SH-SY5Y (cell line): ENCODE measurements at regions not wholly inside any gene's neighbourhood (a gene's known extent, or its start where the extent isn't known, plus 50 kb on each side); places are given as distances from the start of the nearest gene placed in this dataset.

Source experiments
- GATA2 ChIP-seq: IDR thresholded peaks from 2 replicates; pipeline ENCODE4 v1.6.1; 2011; ENCODE audit warnings: mild to moderate bottlenecking, low read depth, low read length
- GATA3 ChIP-seq: IDR thresholded peaks from 2 replicates; pipeline ENCODE4 v1.6.1; 2011; ENCODE audit warnings: low read depth, mild to moderate bottlenecking, low read length, moderate library complexity

- TF ChIP-seq GATA2 (no peak), GATA3 (no peak)
Measured at GRCh38 chr11:19595499-19595839, 117.2 kb upstream of the NAV2 start.

GRCh38 chr11:19594326-19594725 lies 118.3 kb upstream of the NAV2 start:
- TF ChIP-seq GATA3 (no peak), GATA2 (no peak)

DNA sequence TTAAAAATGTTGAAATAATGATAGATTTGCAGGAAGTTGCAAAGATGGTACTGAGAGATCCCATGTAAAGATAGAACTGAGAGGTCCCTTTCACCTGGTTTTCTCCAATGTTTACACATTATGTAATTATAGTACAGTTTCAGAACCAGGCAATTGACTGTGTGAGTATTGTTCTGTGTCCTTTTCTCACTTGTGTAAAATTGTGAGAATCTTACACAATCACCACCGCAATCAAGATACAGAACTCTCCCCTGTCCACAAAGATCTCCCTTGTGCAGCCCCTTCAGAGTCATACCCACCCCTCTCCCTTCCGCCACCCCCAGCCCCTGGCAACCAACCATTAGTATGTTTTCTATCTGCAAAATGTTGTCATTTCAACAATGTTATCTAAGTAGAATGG lies 119.8 kb upstream of the NAV2 start:
- TF ChIP-seq GATA3 (no peak), GATA2 (no peak)

- TF ChIP-seq GATA3 (no peak), GATA2 (no peak)
Measured at GRCh38 chr11:19589567-19590260, 122.9 kb upstream of the NAV2 start.

DNA sequence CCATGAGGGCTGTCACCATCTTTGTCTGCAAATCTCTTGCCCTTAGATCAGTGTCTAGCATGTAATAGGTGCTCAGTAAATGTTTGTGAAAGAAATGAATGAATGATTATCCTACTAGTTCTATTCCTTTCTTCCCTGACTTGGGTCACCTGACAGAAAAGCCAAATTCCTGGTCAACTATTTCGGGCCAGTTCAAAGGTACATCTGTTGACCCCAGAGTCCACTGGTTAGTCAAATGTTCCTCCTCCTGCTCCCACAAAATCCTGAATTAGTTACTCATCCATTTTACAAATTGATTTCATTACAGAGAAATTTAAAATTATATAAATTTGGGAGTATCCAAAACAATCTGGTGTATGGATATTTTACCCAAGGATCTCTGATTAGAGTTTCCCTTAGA lies 124.7 kb upstream of the NAV2 start:
- TF ChIP-seq GATA2 = no peak
- no peak for TF ChIP-seq GATA3

DNA sequence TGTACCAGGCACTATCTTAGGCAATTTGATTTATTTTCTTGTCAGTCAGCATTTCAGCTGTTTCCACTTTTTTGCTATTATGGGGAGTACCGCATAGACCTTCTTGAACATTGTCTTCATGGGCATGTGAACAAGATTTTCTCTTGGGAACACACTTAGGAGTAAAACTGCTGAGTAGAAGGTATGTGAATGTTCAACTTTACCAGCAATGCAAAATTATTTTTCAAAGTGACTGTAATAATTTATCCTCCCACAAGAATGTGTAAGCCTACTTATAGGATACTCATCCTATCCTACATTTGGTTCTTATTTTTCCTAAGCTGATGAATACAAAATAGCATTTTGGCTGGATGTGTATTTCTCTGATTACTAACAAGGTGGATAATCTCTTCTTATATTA lies 132.0 kb upstream of the NAV2 start:
- no peak for TF ChIP-seq GATA2
- no peak for TF ChIP-seq GATA3

- no peak for TF ChIP-seq GATA2
- no peak for TF ChIP-seq GATA3
Measured at GRCh38 chr11:19579957-19580356, 132.7 kb upstream of the NAV2 start.

- TF ChIP-seq GATA3 = no peak
- TF ChIP-seq GATA2 = no peak
Measured at GRCh38 chr11:19578871-19579270, 133.8 kb upstream of the NAV2 start.

DNA sequence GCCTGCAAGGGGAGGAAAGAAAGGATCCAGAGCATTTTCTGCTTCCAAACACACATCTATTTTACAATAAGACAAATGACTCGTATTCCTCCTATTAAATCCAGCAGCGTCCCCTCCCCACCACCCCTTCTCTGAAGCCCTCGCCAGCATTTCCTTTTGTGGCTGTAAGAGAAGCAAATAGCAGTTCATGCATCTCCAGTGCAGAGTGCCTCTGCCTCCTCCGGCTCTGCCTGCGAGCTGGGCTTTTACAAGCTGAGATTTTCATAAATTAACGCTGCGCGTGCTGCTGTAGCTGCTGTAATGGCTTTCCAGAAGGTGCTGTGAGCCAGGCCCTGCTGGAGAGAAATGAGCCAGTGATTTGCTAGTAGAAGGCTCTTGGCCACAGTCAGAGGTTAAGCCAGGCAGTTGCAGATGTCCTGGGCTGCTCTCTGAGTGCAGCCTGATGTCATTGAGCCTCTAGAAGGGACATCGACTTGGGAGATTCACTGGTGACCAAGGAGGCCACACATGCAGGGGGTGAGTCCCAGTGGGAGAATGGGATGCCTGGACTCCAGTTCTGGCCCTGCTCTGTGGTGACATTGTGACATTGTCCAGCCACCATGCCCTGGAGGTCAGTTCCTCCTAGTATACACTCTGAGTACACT lies 134.5 kb upstream of the NAV2 start:
- no peak for TF ChIP-seq GATA2
- TF ChIP-seq GATA3 = no peak

- TF ChIP-seq GATA3 (no peak), GATA2 (no peak)
Measured at GRCh38 chr11:19577391-19577975, 135.2 kb upstream of the NAV2 start.

DNA sequence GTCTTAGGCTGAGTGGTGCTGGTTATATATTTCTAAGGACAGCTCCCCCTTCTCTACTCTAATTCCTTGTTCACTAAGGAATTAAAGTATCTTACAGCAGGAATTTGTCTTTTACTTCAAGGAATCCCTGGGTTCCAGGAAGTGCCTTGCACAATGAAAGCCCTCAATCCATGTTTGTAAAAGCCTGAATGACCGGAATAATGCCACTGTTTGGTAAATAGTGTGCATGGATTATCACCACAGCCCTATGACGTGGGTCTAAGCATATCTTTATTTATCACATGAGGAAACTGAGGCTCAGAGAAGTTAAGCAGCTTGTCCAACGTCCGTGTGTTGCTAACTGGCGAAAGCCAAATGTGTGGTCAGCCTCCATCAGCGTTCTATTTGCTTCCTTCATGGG lies 135.7 kb upstream of the NAV2 start:
- TF ChIP-seq GATA2 = no peak
- no peak for TF ChIP-seq GATA3

GRCh38 chr11:19576054-19576453 lies 136.6 kb upstream of the NAV2 start:
- no peak for TF ChIP-seq GATA2
- no peak for TF ChIP-seq GATA3

GRCh38 chr11:19574916-19575315 lies 137.7 kb upstream of the NAV2 start:
- TF ChIP-seq GATA3 (no peak), GATA2 (no peak)

DNA sequence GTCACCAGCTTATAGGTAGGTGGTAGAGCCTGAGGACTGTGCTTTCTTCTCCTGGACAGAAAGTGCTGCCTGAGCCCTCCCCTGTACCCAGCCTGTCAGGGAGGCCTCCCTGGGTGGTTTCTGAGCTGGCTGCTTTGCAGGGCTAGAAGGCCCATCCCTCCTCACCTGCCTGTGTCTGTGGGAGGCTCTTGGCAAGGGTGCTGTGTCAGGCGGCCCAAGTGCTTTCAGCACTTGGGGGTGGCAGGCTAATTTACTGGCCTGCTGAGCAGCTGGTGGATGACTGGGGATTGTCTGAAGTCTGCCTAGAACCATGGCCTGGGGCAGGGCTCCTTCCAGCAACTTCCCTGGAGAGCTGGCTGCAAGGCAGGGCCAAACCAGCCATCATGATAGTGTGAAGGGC lies 139.0 kb upstream of the NAV2 start:
- TF ChIP-seq GATA2 (no peak), GATA3 (no peak)

DNA sequence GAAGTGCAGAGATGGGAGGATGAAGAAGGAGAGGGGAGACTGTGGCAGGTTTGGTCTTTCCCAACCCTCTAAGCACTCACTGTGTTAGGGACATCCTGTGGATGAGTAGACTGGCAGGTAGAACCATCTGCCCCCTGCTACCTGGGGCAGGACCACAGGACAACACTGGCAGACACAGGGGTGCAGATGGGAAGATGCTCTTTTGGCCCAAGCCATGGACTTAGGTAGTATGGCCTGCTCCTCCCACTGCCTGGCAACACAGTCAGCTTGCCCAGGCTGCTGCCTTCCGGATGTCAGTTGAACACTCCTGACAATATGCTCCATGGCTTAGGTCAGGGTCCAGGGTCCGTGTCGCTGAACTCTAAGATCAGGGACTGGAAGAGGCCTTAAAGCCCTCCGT lies 140.7 kb upstream of the NAV2 start:
- TF ChIP-seq GATA2 = no peak
- TF ChIP-seq GATA3 = no peak

- TF ChIP-seq GATA2 = no peak
- no peak for TF ChIP-seq GATA3
Measured at GRCh38 chr11:19570889-19571288, 141.7 kb upstream of the NAV2 start.
